NCI-H82 (cell line): ENCODE measurements at regions not wholly inside any gene's neighbourhood (a gene's known extent, or its start where the extent isn't known, plus 50 kb on each side); places are given as distances from the start of the nearest gene placed in this dataset.
"Not testable (repeated sequence)": the region's sequence is repeated elsewhere in the genome, so short reads cannot be mapped to it uniquely, and the experiment has no call there.

Source experiments
- DNase-seq: peaks from one replicate; lab custom pipeline; 2025; lab: John Stamatoyannopoulos, UW

- DNase-seq = no peak
Observed at GRCh38 chr4:103853627-103854026, 133.8 kb upstream of the TACR3 start.

GRCh38 chr4:103853146-103853545 is 133.4 kb upstream of the TACR3 start:
- no peak for DNase-seq

- DNase-seq = no peak
Observed at GRCh38 chr4:103845075-103845474, 125.3 kb upstream of the TACR3 start.

- no peak for DNase-seq
Observed at GRCh38 chr4:103842637-103843239, 123.0 kb upstream of the TACR3 start.

GRCh38 chr4:103842076-103842475 is 122.3 kb upstream of the TACR3 start:
- DNase-seq = no peak

GRCh38 chr4:103810308-103810707 is 90.5 kb upstream of the TACR3 start:
- DNase-seq = not testable (repeated sequence)

GRCh38 chr4:103802766-103803165 is 83.0 kb upstream of the TACR3 start:
- DNase-seq = peak; percentile 24

- DNase-seq = no peak
Observed at GRCh38 chr4:103787057-103787456, 67.3 kb upstream of the TACR3 start.

GRCh38 chr4:103786593-103786992 is 66.8 kb upstream of the TACR3 start:
- no peak for DNase-seq

GRCh38 chr4:103786014-103786413 is 66.2 kb upstream of the TACR3 start:
- DNase-seq = peak; percentile 73

GRCh38 chr4:103778221-103778620 is 58.4 kb upstream of the TACR3 start:
- no peak for DNase-seq

GRCh38 chr4:103774326-103774825 is 54.6 kb upstream of the TACR3 start:
- no peak for DNase-seq

GRCh38 chr4:103773691-103774231 is 54.0 kb upstream of the TACR3 start:
- no peak for DNase-seq
